Stimulated activated CD8-positive, alpha-beta memory T cell treated with anti-CD3 and anti-CD28 coated beads, Interleukin-7, amount 100 ng/mL, for 24 hours (primary cell): ENCODE measurements at regions not wholly inside any gene's neighbourhood (a gene's known extent, or its start where the extent isn't known, plus 50 kb on each side); places are given as distances from the start of the nearest gene placed in this dataset.
"Not testable (repeated sequence)": the region's sequence is repeated elsewhere in the genome, so short reads cannot be mapped to it uniquely, and the experiment has no call there.

Experiments used
- DNase-seq: peaks from one replicate; pipeline ENCODE4 v3.0.0-alpha.2; 2020; ENCODE audit warnings: low read depth

- no peak for DNase-seq
These were observed 320.4 kb downstream of the ADGRD1 start for GRCh38 chr12:131274061-131274460.

- DNase-seq = no peak
These were observed 321.2 kb downstream of the ADGRD1 start for GRCh38 chr12:131274906-131275305.

GRCh38 chr12:131275824-131276223 lies 322.1 kb downstream of the ADGRD1 start:
- DNase-seq = no peak

GRCh38 chr12:131276501-131277185 lies 322.9 kb downstream of the ADGRD1 start:
- DNase-seq = no peak

GRCh38 chr12:131277186-131278091 lies 323.7 kb downstream of the ADGRD1 start:
- DNase-seq = not testable (repeated sequence)

- DNase-seq = not testable (repeated sequence)
These were observed 324.9 kb downstream of the ADGRD1 start for GRCh38 chr12:131278451-131279115.

GRCh38 chr12:131279281-131279921 lies 325.7 kb downstream of the ADGRD1 start:
- DNase-seq = no peak

- DNase-seq = no peak
These were observed 326.7 kb downstream of the ADGRD1 start for GRCh38 chr12:131280426-131280825.

GRCh38 chr12:131281016-131281415 lies 327.3 kb downstream of the ADGRD1 start:
- DNase-seq = no peak

- DNase-seq = no peak
These were observed 328.8 kb downstream of the ADGRD1 start for GRCh38 chr12:131282292-131283080.

- no peak for DNase-seq
These were observed 329.6 kb downstream of the ADGRD1 start for GRCh38 chr12:131283191-131283861.

GRCh38 chr12:131283862-131284825 lies 330.4 kb downstream of the ADGRD1 start:
- not testable (repeated sequence) for DNase-seq

GRCh38 chr12:131284954-131285904 lies 331.5 kb downstream of the ADGRD1 start:
- not testable (repeated sequence) for DNase-seq

- DNase-seq = not testable (repeated sequence)
These were observed 332.2 kb downstream of the ADGRD1 start for GRCh38 chr12:131285905-131286295.

- DNase-seq = not testable (repeated sequence)
These were observed 332.6 kb downstream of the ADGRD1 start for GRCh38 chr12:131286301-131286700.

- DNase-seq = no peak
These were observed 333.6 kb downstream of the ADGRD1 start for GRCh38 chr12:131287015-131287937.
